DND-41 (cell line): ENCODE measurements at regions not wholly inside any gene's neighbourhood (a gene's known extent, or its start where the extent isn't known, plus 50 kb on each side); places are given as distances from the start of the nearest gene placed in this dataset.

Source experiments
- ATAC-seq: fragments of 200-7000 bp; cut with Tn5 transposase; 3 replicates; pipeline ENCODE4 v1.9.1; 2021; ENCODE audit warnings: low read depth; ENCODE audit not compliant: insufficient read depth
- DNase-seq: peaks from one replicate; pipeline ENCODE4 v3.0.0-alpha.2; 2020
- H2AFZ ChIP-seq: 2 replicates; pipeline ENCODE4 v1.6.0; 2012; ENCODE audit warnings: low read depth, low read length
- H3K27ac ChIP-seq: 2 replicates; pipeline ENCODE4 v1.5.1; 2012; ENCODE audit warnings: low read length, inconsistent platforms
- H3K27me3 ChIP-seq: fragments of 200-600 bp; sonication (generic); 2 replicates; pipeline ENCODE4 v1.6.0; 2012; ENCODE audit warnings: low read length, mild to moderate bottlenecking, inconsistent platforms; ENCODE audit not compliant: insufficient read depth, poor library complexity
- H3K36me3 ChIP-seq: 2 replicates; pipeline ENCODE4 v1.5.1; 2012; ENCODE audit warnings: low read length, inconsistent platforms; ENCODE audit not compliant: insufficient read depth
- H3K4me1 ChIP-seq: 2 replicates; pipeline ENCODE4 v1.5.1; 2012; ENCODE audit warnings: mild to moderate bottlenecking, low read length; ENCODE audit not compliant: insufficient read depth
- H3K4me2 ChIP-seq: 2 replicates; pipeline ENCODE4 v1.6.0; 2012; ENCODE audit warnings: mild to moderate bottlenecking, moderate library complexity, low read length, inconsistent platforms; ENCODE audit not compliant: insufficient read depth
- H3K4me3 ChIP-seq, 2 experiments: fragments of 200-600 bp in 1 of 2; shearing (Covaris generic) in 1 of 2; 2 replicates each; pipeline ENCODE4 v1.5.1; 2012 to 2016; ENCODE audit warnings: inconsistent platforms in 2 of 2, low read length in 2 of 2, mild to moderate bottlenecking in 2 of 2, low read depth in 1 of 2, moderate library complexity in 1 of 2
- H3K79me2 ChIP-seq: 2 replicates; pipeline ENCODE4 v1.6.0; 2012; ENCODE audit warnings: low read length, inconsistent platforms; ENCODE audit not compliant: insufficient read depth
- H3K9ac ChIP-seq: 2 replicates; pipeline ENCODE4 v1.6.0; 2012; ENCODE audit warnings: low read depth, mild to moderate bottlenecking, inconsistent platforms, low read length, moderate library complexity
- H3K9me3 ChIP-seq: 2 replicates; pipeline ENCODE4 v1.5.1; 2012; ENCODE audit warnings: low read length, moderate library complexity, mild to moderate bottlenecking, inconsistent platforms; ENCODE audit not compliant: insufficient read depth, severe bottlenecking
- H4K20me1 ChIP-seq: 2 replicates; pipeline ENCODE4 v1.6.0; 2012; ENCODE audit warnings: low read length; ENCODE audit not compliant: insufficient read depth
- CTCF ChIP-seq: IDR thresholded peaks from 2 replicates; pipeline ENCODE4 v1.5.1; 2012; ENCODE audit warnings: borderline replicate concordance, low read length, moderate library complexity, mild to moderate bottlenecking; ENCODE audit not compliant: poor library complexity, severe bottlenecking; ENCODE audit errors: extremely low read depth
- EZH2 ChIP-seq: IDR thresholded peaks from 3 replicates; pipeline ENCODE4 v1.6.1; 2012; ENCODE audit warnings: borderline replicate concordance, low read depth, mild to moderate bottlenecking, moderate library complexity, low read length, inconsistent platforms; ENCODE audit not compliant: severe bottlenecking

- no peak overlapping the region for H2AFZ ChIP-seq
- DNase-seq (no peak), ATAC-seq (no peak)
- H3K4me3 ChIP-seq = no peak overlapping the region
- no peak overlapping the region for H3K9ac ChIP-seq
- no peaks in the 10 kb centered on the region for H3K4me1 ChIP-seq
- H3K79me2 ChIP-seq = no peaks in the 10 kb centered on the region
- H3K27me3 ChIP-seq = no peaks in the 10 kb centered on the region
- no peak for TF ChIP-seq CTCF
- no peak for TF ChIP-seq EZH2
- H3K4me2 ChIP-seq = no peak overlapping the region
- H3K36me3 ChIP-seq = no peaks in the 10 kb centered on the region
- no peaks in the 10 kb centered on the region for H3K9me3 ChIP-seq
- no peak overlapping the region for H3K27ac ChIP-seq
- no peaks in the 10 kb centered on the region for H4K20me1 ChIP-seq
Measured at GRCh38 chr4:164373021-164373420, 380.9 kb upstream of the SMIM31 start.

- Histone ChIP-seq H3K9ac (no peak overlapping the region), H2AFZ (no peak overlapping the region), H3K4me2 (no peak overlapping the region), H3K79me2 (no peaks in the 10 kb centered on the region), H3K9me3 (no peaks in the 10 kb centered on the region), H3K36me3 (no peaks in the 10 kb centered on the region), H3K27me3 (no peaks in the 10 kb centered on the region), H4K20me1 (no peaks in the 10 kb centered on the region), H3K4me1 (no peaks in the 10 kb centered on the region), H3K4me3 (no peak overlapping the region), H3K27ac (no peak overlapping the region)
- TF ChIP-seq CTCF (no peak), EZH2 (no peak)
- DNase-seq (no peak), ATAC-seq (no peak)
Measured at GRCh38 chr4:164377277-164377676, 376.7 kb upstream of the SMIM31 start.

GRCh38 chr4:164378361-164378760 is 375.6 kb upstream of the SMIM31 start:
- H3K79me2 ChIP-seq = no peaks in the 10 kb centered on the region
- H3K9me3 ChIP-seq = no peaks in the 10 kb centered on the region
- ATAC-seq = no peak
- no peak overlapping the region for H3K4me3 ChIP-seq
- no peak overlapping the region for H3K9ac ChIP-seq
- no peaks in the 10 kb centered on the region for H3K27me3 ChIP-seq
- H2AFZ ChIP-seq = no peak overlapping the region
- no peak overlapping the region for H3K4me2 ChIP-seq
- H3K36me3 ChIP-seq = no peaks in the 10 kb centered on the region
- H3K4me1 ChIP-seq = no peaks in the 10 kb centered on the region
- no peak overlapping the region for H3K27ac ChIP-seq
- no peaks in the 10 kb centered on the region for H4K20me1 ChIP-seq
- no peak for DNase-seq
- no peak for TF ChIP-seq CTCF

- Histone ChIP-seq H3K36me3 (no peaks in the 10 kb centered on the region), H3K27me3 (no peaks in the 10 kb centered on the region), H3K4me1 (no peaks in the 10 kb centered on the region), H3K27ac (no peak overlapping the region), H2AFZ (no peak overlapping the region), H3K9ac (no peak overlapping the region), H3K4me3 (no peak overlapping the region), H3K9me3 (no peaks in the 10 kb centered on the region), H3K79me2 (no peaks in the 10 kb centered on the region), H4K20me1 (no peaks in the 10 kb centered on the region), H3K4me2 (no peak overlapping the region)
- TF ChIP-seq CTCF (no peak), EZH2 (no peak)
- ATAC-seq (no peak), DNase-seq (no peak)
Measured at GRCh38 chr4:164379694-164380093, 374.2 kb upstream of the SMIM31 start.
